HFFc6 (cell line): ENCODE measurements at regions not wholly inside any gene's neighbourhood (a gene's known extent, or its start where the extent isn't known, plus 50 kb on each side); places are given as distances from the start of the nearest gene placed in this dataset.
A peak's percentile ranks its signal among the peaks of the same experiment; 100 is the strongest.

Source experiments
- DNase-seq: peaks from one replicate; pipeline ENCODE4 v3.0.0-alpha.2; 2018
- H3K27ac Mint-ChIP-seq: 2 replicates; pipeline ENCODE4 v1.8.0; 2020; ENCODE audit warnings: mild to moderate bottlenecking, mixed read lengths
- H3K27me3 Mint-ChIP-seq: 2 replicates; pipeline ENCODE4 v1.8.0; 2021; ENCODE audit warnings: mild to moderate bottlenecking, moderate library complexity, mixed read lengths; ENCODE audit not compliant: insufficient read depth
- H3K36me3 Mint-ChIP-seq: 2 replicates; pipeline ENCODE4 v1.8.0; 2021; ENCODE audit warnings: low read depth, mixed read lengths
- H3K4me1 Mint-ChIP-seq: 2 replicates; pipeline ENCODE4 v1.8.0; 2020; ENCODE audit warnings: low read depth, mixed read lengths
- H3K4me3 Mint-ChIP-seq: 2 replicates; pipeline ENCODE4 v1.8.0; 2020; ENCODE audit warnings: mild to moderate bottlenecking, moderate library complexity, mixed read lengths
- H3K9me3 Mint-ChIP-seq: 2 replicates; pipeline ENCODE4 v1.8.0; 2020; ENCODE audit warnings: mild to moderate bottlenecking, mixed read lengths
- TF ChIP-seq, protein P1 (sequence below): fragments of 200-600 bp; sonication (generic); IDR thresholded peaks from 2 replicates; pipeline ENCODE4 v1.5.0; 2021; ENCODE audit warnings: antibody characterized with exemption, mild to moderate bottlenecking

DNA sequence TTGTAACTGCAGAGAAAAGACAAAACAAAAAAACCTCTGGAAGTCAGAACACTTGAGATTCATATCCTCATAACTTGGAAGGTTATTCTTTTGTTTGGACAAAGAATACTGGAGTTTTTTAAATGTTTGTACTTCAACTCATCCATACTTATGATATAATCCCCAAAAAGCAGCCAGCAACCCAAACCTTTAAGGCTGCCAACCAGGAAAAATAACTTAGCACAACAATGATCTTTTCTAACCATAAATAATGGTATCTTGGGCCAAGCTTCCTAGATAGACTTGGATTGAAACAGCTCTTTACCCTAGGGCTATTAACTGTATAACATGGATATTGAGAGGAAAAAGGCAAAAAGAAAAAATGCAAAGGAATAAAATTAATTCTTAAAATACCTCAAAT is 335.1 kb downstream of the LTN1 start:
- Mint-ChIP-seq H3K4me3 (no peak overlapping the region), H3K4me1 (peaks cover 15% of the 10 kb centered on the region), H3K27me3 (no peaks in the 10 kb centered on the region), H3K27ac (no peak overlapping the region), H3K36me3 (peaks cover 5% of the 10 kb centered on the region; the same call in 1 of the 2 replicates), H3K9me3 (no peaks in the 10 kb centered on the region)
- TF ChIP-seq, protein P1, sequence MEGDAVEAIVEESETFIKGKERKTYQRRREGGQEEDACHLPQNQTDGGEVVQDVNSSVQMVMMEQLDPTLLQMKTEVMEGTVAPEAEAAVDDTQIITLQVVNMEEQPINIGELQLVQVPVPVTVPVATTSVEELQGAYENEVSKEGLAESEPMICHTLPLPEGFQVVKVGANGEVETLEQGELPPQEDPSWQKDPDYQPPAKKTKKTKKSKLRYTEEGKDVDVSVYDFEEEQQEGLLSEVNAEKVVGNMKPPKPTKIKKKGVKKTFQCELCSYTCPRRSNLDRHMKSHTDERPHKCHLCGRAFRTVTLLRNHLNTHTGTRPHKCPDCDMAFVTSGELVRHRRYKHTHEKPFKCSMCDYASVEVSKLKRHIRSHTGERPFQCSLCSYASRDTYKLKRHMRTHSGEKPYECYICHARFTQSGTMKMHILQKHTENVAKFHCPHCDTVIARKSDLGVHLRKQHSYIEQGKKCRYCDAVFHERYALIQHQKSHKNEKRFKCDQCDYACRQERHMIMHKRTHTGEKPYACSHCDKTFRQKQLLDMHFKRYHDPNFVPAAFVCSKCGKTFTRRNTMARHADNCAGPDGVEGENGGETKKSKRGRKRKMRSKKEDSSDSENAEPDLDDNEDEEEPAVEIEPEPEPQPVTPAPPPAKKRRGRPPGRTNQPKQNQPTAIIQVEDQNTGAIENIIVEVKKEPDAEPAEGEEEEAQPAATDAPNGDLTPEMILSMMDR: no peak
- no peak for DNase-seq

GRCh38 chr21:28655471-28655870 is 337.2 kb downstream of the LTN1 start:
- no peak overlapping the region for H3K27ac Mint-ChIP-seq
- DNase-seq: no peak
- TF ChIP-seq, protein P1: no peak
- H3K36me3 Mint-ChIP-seq: peaks cover 5% of the 10 kb centered on the region; the same call in 1 of the 2 replicates
- no peaks in the 10 kb centered on the region; the same call in 1 of the 2 replicates for H3K27me3 Mint-ChIP-seq
- H3K9me3 Mint-ChIP-seq: no peaks in the 10 kb centered on the region
- no peak overlapping the region for H3K4me3 Mint-ChIP-seq
- peaks cover 15% of the 10 kb centered on the region for H3K4me1 Mint-ChIP-seq

DNA sequence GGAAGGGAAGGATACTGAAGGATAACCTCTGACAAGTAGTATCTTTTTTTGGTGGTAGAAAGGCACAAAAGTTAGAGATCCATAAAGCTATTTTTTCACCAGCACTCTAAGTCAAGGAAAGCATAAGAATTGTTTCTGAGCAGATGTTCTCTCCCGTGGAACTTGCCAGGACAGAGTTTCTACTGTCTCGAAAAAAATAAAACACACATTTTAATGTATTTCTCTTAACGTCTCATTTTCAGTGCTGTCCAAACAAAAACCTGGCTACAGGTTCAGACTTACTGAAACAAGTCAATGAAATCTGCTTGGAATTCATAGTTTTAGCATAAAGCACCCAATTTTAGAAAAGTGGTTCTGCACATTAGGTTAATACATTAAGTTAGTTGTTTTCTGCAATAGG is 338.3 kb downstream of the LTN1 start:
- Mint-ChIP-seq H3K36me3 (peaks cover 5% of the 10 kb centered on the region; the same call in 1 of the 2 replicates), H3K4me1 (peaks cover 15% of the 10 kb centered on the region), H3K9me3 (no peaks in the 10 kb centered on the region), H3K4me3 (no peak overlapping the region), H3K27me3 (no peaks in the 10 kb centered on the region; the same call in 1 of the 2 replicates), H3K27ac (no peak overlapping the region)
- TF ChIP-seq, protein P1: no peak
- DNase-seq: no peak

GRCh38 chr21:28644762-28645161 is 347.9 kb downstream of the LTN1 start:
- no peaks in the 10 kb centered on the region for H3K27me3 Mint-ChIP-seq
- peak; percentile 41 for DNase-seq
- peaks cover 54% of the 10 kb centered on the region for H3K4me1 Mint-ChIP-seq
- peak overlapping the region; percentile 38; the same call in 1 of the 2 replicates for H3K27ac Mint-ChIP-seq
- TF ChIP-seq, protein P1: peak; percentile 24; the same call in 1 of the 2 replicates
- H3K4me3 Mint-ChIP-seq: no peak overlapping the region
- no peaks in the 10 kb centered on the region for H3K9me3 Mint-ChIP-seq
- peaks cover 15% of the 10 kb centered on the region for H3K36me3 Mint-ChIP-seq

DNA sequence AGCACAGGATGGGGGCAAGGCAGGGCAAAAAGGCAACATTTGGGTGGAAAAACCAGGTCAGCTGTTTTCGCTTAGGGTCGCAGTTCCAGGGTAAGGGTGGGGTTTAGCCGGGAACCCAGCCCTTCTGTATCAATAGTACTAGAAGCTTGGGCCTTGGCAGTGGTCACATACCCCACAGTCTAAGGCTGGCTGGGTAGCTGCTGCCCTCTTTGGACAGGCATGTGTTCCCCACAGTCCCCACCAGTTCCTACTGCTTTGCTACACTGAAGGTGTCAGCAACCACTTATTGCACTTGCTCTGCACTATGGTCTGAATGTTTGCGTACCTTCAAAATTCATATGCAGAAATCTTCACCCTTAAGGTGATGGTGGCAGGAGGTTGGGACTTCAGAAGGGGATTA is 349.8 kb downstream of the LTN1 start:
- Mint-ChIP-seq H3K27me3 (no peaks in the 10 kb centered on the region), H3K4me3 (no peak overlapping the region), H3K27ac (no peak overlapping the region), H3K36me3 (peaks cover 29% of the 10 kb centered on the region), H3K4me1 (peaks cover 70% of the 10 kb centered on the region), H3K9me3 (no peaks in the 10 kb centered on the region)
- TF ChIP-seq, protein P1: no peak
- no peak for DNase-seq

DNA sequence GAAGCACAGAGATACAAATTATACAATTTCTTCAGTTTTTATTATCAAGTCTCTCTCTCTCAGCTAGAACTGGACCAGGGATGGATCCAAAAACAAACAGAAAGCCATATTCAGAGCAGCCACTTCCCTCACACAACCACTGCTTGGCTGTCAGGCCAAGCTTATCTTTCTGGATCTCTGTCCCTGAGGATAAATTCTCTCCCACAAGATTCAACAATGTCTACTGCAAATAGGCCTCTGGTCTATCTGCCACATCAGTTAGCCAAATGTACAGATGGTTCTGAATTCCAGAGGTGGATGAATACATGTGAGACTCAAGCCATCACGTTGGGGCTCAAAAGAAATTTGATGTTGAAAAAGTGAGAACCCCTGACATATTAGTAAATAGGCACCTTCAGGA is 350.9 kb downstream of the LTN1 start:
- Mint-ChIP-seq H3K36me3 (peaks cover 30% of the 10 kb centered on the region), H3K27me3 (no peaks in the 10 kb centered on the region), H3K27ac (peak overlapping the region; percentile 63), H3K4me3 (no peak overlapping the region), H3K9me3 (no peaks in the 10 kb centered on the region), H3K4me1 (peaks cover 81% of the 10 kb centered on the region)
- DNase-seq: peak; percentile 13
- TF ChIP-seq, protein P1: no peak
